H1 (cell line): ENCODE measurements at regions not wholly inside any gene's neighbourhood (a gene's known extent, or its start where the extent isn't known, plus 50 kb on each side); places are given as distances from the start of the nearest gene placed in this dataset.

ENCODE experiments used
- CTCF ChIA-PET: fragments of 300-600 bp; sonication (Branson Sonifier 250); formaldehyde crosslinking; loops from one replicate; lab custom pipeline; 2021; ENCODE audit not compliant: partially characterized antibody; lab: Charles Lee
- POLR2A ChIA-PET: fragments of 300-600 bp; sonication (Branson Sonifier 250); formaldehyde crosslinking; loops from one replicate; lab custom pipeline; 2021; ENCODE audit warnings: inconsistent platforms; ENCODE audit not compliant: partially characterized antibody; lab: Charles Lee
- DNase-seq, 2 experiments: peaks; one replicate each; pipeline versions ENCODE4 v3.0.0 to v3.0.0-alpha.2; 2010 to 2022; ENCODE audit warnings: low spot score in 2 of 2, low read depth in 1 of 2, mixed read lengths in 1 of 2
- FAIRE-seq: peaks from 2 replicates; lab custom pipeline; 2011; peaks lifted over from hg19 to GRCh38; lab: Jason Lieb, UNC
- H2AFZ ChIP-seq: 2 replicates; pipeline ENCODE4 v1.8.1; 2012; ENCODE audit warnings: low read length, inconsistent platforms
- H2AK5ac ChIP-seq: 2 replicates; pipeline ENCODE4 v1.6.1; 2013; ENCODE audit warnings: low read depth, low read length
- H2BK120ac ChIP-seq: replicated peaks from 2 replicates; pipeline ENCODE3; 2013; ENCODE audit warnings: low read depth, low read length, inconsistent platforms
- H2BK12ac ChIP-seq: 2 replicates; pipeline ENCODE4 v1.6.1; 2013; ENCODE audit warnings: low read depth, low read length
- H2BK15ac ChIP-seq: 2 replicates; pipeline ENCODE4 v1.6.1; 2013; ENCODE audit warnings: low read length
- H2BK20ac ChIP-seq: 2 replicates; pipeline ENCODE4 v1.6.1; 2013; ENCODE audit warnings: low read length
- H2BK5ac ChIP-seq: 2 replicates; pipeline ENCODE4 v1.6.1; 2013; ENCODE audit warnings: low read depth, low read length
- H3K14ac ChIP-seq: 2 replicates; pipeline ENCODE4 v1.6.1; 2013; ENCODE audit warnings: inconsistent platforms; ENCODE audit not compliant: insufficient read length
- H3K18ac ChIP-seq: 2 replicates; pipeline ENCODE4 v1.6.1; 2013; ENCODE audit warnings: low read length; ENCODE audit errors: extremely low read depth
- H3K23ac ChIP-seq: 2 replicates; pipeline ENCODE4 v1.6.1; 2013; ENCODE audit warnings: inconsistent platforms; ENCODE audit not compliant: insufficient read length
- H3K23me2 ChIP-seq: 2 replicates; pipeline ENCODE4 v1.6.1; 2013; ENCODE audit warnings: low read depth, low read length
- H3K27ac ChIP-seq: 2 replicates; pipeline ENCODE4 v1.6.1; 2011; ENCODE audit warnings: low read depth, low read length, inconsistent platforms
- H3K27me3 ChIP-seq, 4 experiments: replicated peaks in 1 of 4; 1 replicate in 1 of 4; 2 replicates in 3 of 4; pipeline versions ENCODE4 v1.6.1 to v1.8.1; 2011 to 2013; ENCODE audit warnings: low read length in 3 of 4, mild to moderate bottlenecking in 3 of 4, inconsistent platforms in 2 of 4, mixed read lengths in 2 of 4, moderate library complexity in 1 of 4; ENCODE audit not compliant: control insufficient read depth in 3 of 4, insufficient read depth in 3 of 4; ENCODE audit errors: extremely low read depth in 1 of 4
- H3K36me3 ChIP-seq, 4 experiments: 2 replicates each; pipeline versions ENCODE4 v1.6.1 to v1.8.1; 2011 to 2013; ENCODE audit warnings: mild to moderate bottlenecking in 4 of 4, low read length in 3 of 4, moderate library complexity in 2 of 4, control low read depth in 1 of 4, inconsistent platforms in 1 of 4; ENCODE audit not compliant: insufficient read depth in 4 of 4, control insufficient read depth in 2 of 4
- H3K4ac ChIP-seq: replicated peaks from 2 replicates; pipeline ENCODE3; 2013; ENCODE audit warnings: low read length, low read depth, mixed read lengths, inconsistent platforms; ENCODE audit not compliant: insufficient read length
- H3K4me1 ChIP-seq, 4 experiments: replicated peaks in 1 of 4; 1 replicate in 1 of 4; 2 replicates in 3 of 4; pipeline versions ENCODE4 v1.6.1 to v1.8.1; 2011 to 2013; ENCODE audit warnings: low read length in 3 of 4, inconsistent platforms in 2 of 4, mixed read lengths in 1 of 4; ENCODE audit not compliant: insufficient read depth in 4 of 4, control insufficient read depth in 3 of 4
- H3K4me2 ChIP-seq, 2 experiments: 2 replicates each; pipeline versions ENCODE4 v1.6.1 to v1.8.1; 2011 to 2013; ENCODE audit warnings: low read depth in 2 of 2, low read length in 2 of 2, control low read depth in 1 of 2, inconsistent platforms in 1 of 2, mild to moderate bottlenecking in 1 of 2; ENCODE audit not compliant: insufficient read depth in 1 of 2
- H3K4me3 ChIP-seq, 4 experiments: fragments of 200-600, 300-600 bp in 1 of 4; sonication (generic), shearing (Covaris generic), sonication (Bioruptor Twin) in 1 of 4; 2 replicates each; pipeline versions ENCODE4 v1.5.1 to v1.8.1; 2011 to 2016; ENCODE audit warnings: low read length in 4 of 4, low read depth in 3 of 4, control low read depth in 2 of 4, inconsistent platforms in 2 of 4, mild to moderate bottlenecking in 2 of 4, mixed read lengths in 1 of 4, moderate library complexity in 1 of 4; ENCODE audit not compliant: insufficient read depth in 2 of 4; ENCODE audit errors: extremely low read depth in 1 of 4
- H3K56ac ChIP-seq: replicated peaks from 2 replicates; pipeline ENCODE3; 2013; ENCODE audit warnings: low read depth, mild to moderate bottlenecking, mixed read lengths, low read length, inconsistent platforms; ENCODE audit not compliant: insufficient read length
- H3K79me1 ChIP-seq: 2 replicates; pipeline ENCODE4 v1.6.1; 2013; ENCODE audit warnings: low read depth, low read length, control low read depth
- H3K79me2 ChIP-seq, 2 experiments: 2 replicates each; pipeline versions ENCODE4 v1.6.1 to v1.8.1; 2012 to 2013; ENCODE audit warnings: low read length in 2 of 2, mild to moderate bottlenecking in 2 of 2, inconsistent platforms in 1 of 2; ENCODE audit not compliant: insufficient read depth in 2 of 2, control insufficient read depth in 1 of 2
- H3K9ac ChIP-seq, 4 experiments: replicated peaks in 1 of 4; 1 replicate in 1 of 4; 2 replicates in 3 of 4; pipeline versions ENCODE4 v1.6.1 to v1.8.1; 2011 to 2013; ENCODE audit warnings: low read depth in 3 of 4, low read length in 3 of 4, control low read depth in 2 of 4, mild to moderate bottlenecking in 2 of 4, moderate library complexity in 2 of 4, inconsistent platforms in 1 of 4; ENCODE audit errors: extremely low read depth in 1 of 4
- H3K9me3 ChIP-seq, 2 experiments: 2 replicates each; pipeline versions ENCODE4 v1.6.1 to v1.8.1; 2012 to 2013; ENCODE audit warnings: mild to moderate bottlenecking in 2 of 2, moderate library complexity in 2 of 2, control low read depth in 1 of 2, inconsistent platforms in 1 of 2, low read depth in 1 of 2, low read length in 1 of 2, mixed read lengths in 1 of 2; ENCODE audit not compliant: insufficient read depth in 2 of 2
- H4K20me1 ChIP-seq, 2 experiments: replicated peaks in 1 of 2; 2 replicates each; pipeline versions ENCODE3 to v1.8.1; 2011 to 2013; ENCODE audit warnings: inconsistent platforms in 2 of 2, low read length in 2 of 2, mild to moderate bottlenecking in 1 of 2; ENCODE audit not compliant: insufficient read depth in 2 of 2, control insufficient read depth in 1 of 2
- H4K5ac ChIP-seq: 2 replicates; pipeline ENCODE4 v1.6.1; 2013; ENCODE audit warnings: low read length, low read depth, mixed read lengths, inconsistent platforms; ENCODE audit not compliant: insufficient read length
- H4K8ac ChIP-seq: 2 replicates; pipeline ENCODE4 v1.8.0; 2013; ENCODE audit warnings: mild to moderate bottlenecking, moderate library complexity, low read length, inconsistent platforms; ENCODE audit not compliant: insufficient read depth; ENCODE audit errors: extremely low read depth
- H4K91ac ChIP-seq: replicated peaks from 2 replicates; pipeline ENCODE3; 2013; ENCODE audit warnings: low read length, mixed read lengths, inconsistent platforms; ENCODE audit not compliant: insufficient read length
- ASH2L ChIP-seq: fragments of 200-600, 300-600 bp; sonication (generic); IDR thresholded peaks from one replicate; pipeline ENCODE4 v1.7.1; 2017; ENCODE audit warnings: low read length
- BCL11A ChIP-seq, 2 experiments: IDR thresholded peaks; one replicate each; pipeline ENCODE4 v1.6.1; 2011; ENCODE audit warnings: low read depth in 2 of 2, low read length in 2 of 2, mild to moderate bottlenecking in 2 of 2
- CBX5 ChIP-seq: fragments of 300-800, 300-1000 bp; sonication (generic); IDR thresholded peaks from 2 replicates; pipeline ENCODE4 v1.7.1; 2016; ENCODE audit warnings: antibody characterized with exemption, low read length, low read depth
- CREB1 ChIP-seq: IDR thresholded peaks from 2 replicates; pipeline ENCODE4 v1.6.1; 2012; ENCODE audit warnings: inconsistent platforms
- EP300 ChIP-seq, 2 experiments: IDR thresholded peaks; 1 replicate in 1 of 2; 2 replicates in 1 of 2; pipeline ENCODE4 v1.6.1; 2011 to 2012; ENCODE audit warnings: low read depth in 2 of 2, low read length in 2 of 2, mild to moderate bottlenecking in 2 of 2, borderline replicate concordance in 1 of 2, inconsistent platforms in 1 of 2, moderate library complexity in 1 of 2
- JUN ChIP-seq: IDR thresholded peaks from 2 replicates; pipeline ENCODE4 v1.6.1; 2011; ENCODE audit warnings: low read depth, mild to moderate bottlenecking, improper control_type of control experiment, low read length
- KDM1A ChIP-seq: fragments of 200-600, 300-600 bp; sonication (generic); IDR thresholded peaks from 2 replicates; pipeline ENCODE4 v1.7.1; 2016; ENCODE audit warnings: mild to moderate bottlenecking, low read length, borderline replicate concordance
- POLR2AphosphoS5 ChIP-seq: IDR thresholded peaks from 2 replicates; pipeline ENCODE4 v1.6.1; 2011; ENCODE audit warnings: low read depth, low read length
- POU5F1 ChIP-seq: IDR thresholded peaks from 2 replicates; pipeline ENCODE4 v1.6.1; 2011; ENCODE audit warnings: low read depth, mild to moderate bottlenecking, low read length, moderate library complexity
- RBBP5 ChIP-seq: IDR thresholded peaks from 2 replicates; pipeline ENCODE4 v1.7.1; 2012; ENCODE audit warnings: low read depth, mild to moderate bottlenecking, inconsistent platforms, low read length, moderate library complexity, borderline replicate concordance
- SIN3A ChIP-seq, 2 experiments: IDR thresholded peaks in 1 of 2; conservative IDR thresholded peaks in 1 of 2; 2 replicates each; pipeline ENCODE4 v1.6.1; 2011 to 2012; ENCODE audit warnings: low read length in 2 of 2, improper control_type of control experiment in 1 of 2, low read depth in 1 of 2, mild to moderate bottlenecking in 1 of 2
- SIRT6 ChIP-seq: IDR thresholded peaks from one replicate; pipeline ENCODE4 v1.7.1; 2012; ENCODE audit warnings: low read length, inconsistent platforms
- SRF ChIP-seq: IDR thresholded peaks from 2 replicates; pipeline ENCODE4 v1.6.1; 2011; ENCODE audit warnings: mild to moderate bottlenecking, low read depth, low read length, moderate library complexity
- SUZ12 ChIP-seq: fragments of 200-600 bp; sonication (generic); IDR thresholded peaks from 2 replicates; pipeline ENCODE4 v1.6.1; 2012; ENCODE audit warnings: mild to moderate bottlenecking, inconsistent platforms, low read length, moderate library complexity, mixed read lengths
- WGBS, 2 experiments: shearing (Covaris generic) in 1 of 2; methylation state at CpG; one replicate each; pipeline versions ENCODE4 v1.1.6 to v1.1.7; 2013 to 2015; ENCODE audit warnings: low lambda C conversion rate in 2 of 2, mixed read lengths in 2 of 2, inconsistent platforms in 1 of 2, low coverage in 1 of 2, missing lambda C conversion rate in 1 of 2; ENCODE audit not compliant: insufficient replicate concordance in 2 of 2, insufficient coverage in 1 of 2, insufficient read length in 1 of 2; ENCODE audit errors: extremely low coverage in 1 of 2, missing lambda C conversion rate in 1 of 2; 5-methylcytosine and 5-hydroxymethylcytosine counted together
- TF ChIP-seq, protein P1 (sequence below): IDR thresholded peaks from 2 replicates; pipeline ENCODE4 v1.6.1; 2011; ENCODE audit warnings: low read length, improper control_type of control experiment

DNA sequence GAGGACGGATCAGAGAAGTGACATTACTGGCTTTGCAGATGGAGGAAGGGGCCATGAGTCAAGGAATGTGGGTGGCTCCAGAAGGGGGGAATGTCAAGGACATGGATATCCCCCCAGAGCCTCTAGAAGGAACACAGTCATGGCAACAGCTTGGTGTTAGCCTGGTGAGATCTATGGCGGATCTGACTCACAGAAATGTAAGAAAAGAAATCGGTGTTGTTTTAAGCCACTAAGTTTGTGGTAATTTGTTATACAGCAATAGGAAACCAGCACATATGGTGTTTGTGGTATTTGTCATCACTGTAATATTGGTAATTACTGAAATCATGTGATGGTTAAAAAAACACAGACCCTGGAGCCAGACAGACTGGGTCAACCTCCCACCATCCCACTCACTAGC, 236.2 kb downstream of the SETD4 start:
- Histone ChIP-seq H3K79me1 (no peaks in the 10 kb centered on the region), H3K36me3 (no peaks in the 10 kb centered on the region), H4K5ac (no peak overlapping the region), H3K9me3 (no peaks in the 10 kb centered on the region), H3K18ac (no peak overlapping the region), H2BK15ac (no peak overlapping the region), H3K9ac (no peak overlapping the region), H3K14ac (no peak overlapping the region), H3K4me3 (no peak overlapping the region), H2BK20ac (no peak overlapping the region), H3K56ac (no peak overlapping the region), H3K4me2 (no peak overlapping the region), H4K8ac (no peak overlapping the region), H3K4ac (no peak overlapping the region), H2AK5ac (no peak overlapping the region), H3K79me2 (no peaks in the 10 kb centered on the region), H3K4me1 (peaks cover 0 to 2% (median under 1%) of the 10 kb centered on the region in 4 experiments; a peak in 1 of 7 replicates), H4K20me1 (no peaks in the 10 kb centered on the region), H2BK120ac (no peak overlapping the region), H3K27me3 (no peaks in the 10 kb centered on the region), H2BK12ac (no peak overlapping the region), H2BK5ac (no peak overlapping the region), H3K27ac (no peak overlapping the region), H3K23ac (no peak overlapping the region), H2AFZ (no peak overlapping the region), H3K23me2 (no peaks in the 10 kb centered on the region), H4K91ac (no peak overlapping the region)
- peak in 1 of 2 experiments; percentile 17 for DNase-seq
- ChIA-PET POLR2A (no interaction called here), CTCF (no interaction called here)
- FAIRE-seq, result no peak
- 94% methylated on average over 3 of the region's 3 CpGs; no CpG with 5 or more reads in 1 of the 2 experiments for WGBS, 2 experiments
- no peak for TF ChIP-seq SIN3A (conservative IDR thresholded peaks at IDR 0.05 in 1 of 2, IDR thresholded peaks at IDR 0.05 in 1 of 2; ENCODE audit: low read depth in 1 of 2, low read length in 2 of 2)
- no peak for TF ChIP-seq POU5F1
- TF ChIP-seq RBBP5, result no peak
- no peak for TF ChIP-seq SRF
- TF ChIP-seq KDM1A, result no peak
- TF ChIP-seq ASH2L, result no peak
- TF ChIP-seq POLR2AphosphoS5, result no peak
- TF ChIP-seq CREB1, result no peak
- no peak for TF ChIP-seq EP300 (IDR thresholded peaks at IDR 0.05; ENCODE audit: borderline replicate concordance in 1 of 2, low read depth in 2 of 2, low read length in 2 of 2)
- TF ChIP-seq CBX5, result no peak
- no peak for TF ChIP-seq BCL11A (IDR thresholded peaks at IDR 0.05; ENCODE audit: low read depth in 2 of 2, low read length in 2 of 2)
- TF ChIP-seq, protein P1, sequence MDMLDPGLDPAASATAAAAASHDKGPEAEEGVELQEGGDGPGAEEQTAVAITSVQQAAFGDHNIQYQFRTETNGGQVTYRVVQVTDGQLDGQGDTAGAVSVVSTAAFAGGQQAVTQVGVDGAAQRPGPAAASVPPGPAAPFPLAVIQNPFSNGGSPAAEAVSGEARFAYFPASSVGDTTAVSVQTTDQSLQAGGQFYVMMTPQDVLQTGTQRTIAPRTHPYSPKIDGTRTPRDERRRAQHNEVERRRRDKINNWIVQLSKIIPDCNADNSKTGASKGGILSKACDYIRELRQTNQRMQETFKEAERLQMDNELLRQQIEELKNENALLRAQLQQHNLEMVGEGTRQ, result no peak
- no peak for TF ChIP-seq SUZ12
- TF ChIP-seq SIRT6, result no peak
- TF ChIP-seq JUN, result no peak
